Erythroblast (primary cell): ENCODE measurements at regions not wholly inside any gene's neighbourhood (a gene's known extent, or its start where the extent isn't known, plus 50 kb on each side); places are given as distances from the start of the nearest gene placed in this dataset.

Source experiments
- GATA1 ChIP-seq: IDR thresholded peaks from 2 replicates; pipeline ENCODE4 v1.6.1; 2011; ENCODE audit warnings: low read depth, mild to moderate bottlenecking, control low read depth, low read length, moderate library complexity
- POLR2A ChIP-seq: IDR thresholded peaks from 2 replicates; pipeline ENCODE4 v1.6.1; 2011; ENCODE audit warnings: mild to moderate bottlenecking, low read length

DNA sequence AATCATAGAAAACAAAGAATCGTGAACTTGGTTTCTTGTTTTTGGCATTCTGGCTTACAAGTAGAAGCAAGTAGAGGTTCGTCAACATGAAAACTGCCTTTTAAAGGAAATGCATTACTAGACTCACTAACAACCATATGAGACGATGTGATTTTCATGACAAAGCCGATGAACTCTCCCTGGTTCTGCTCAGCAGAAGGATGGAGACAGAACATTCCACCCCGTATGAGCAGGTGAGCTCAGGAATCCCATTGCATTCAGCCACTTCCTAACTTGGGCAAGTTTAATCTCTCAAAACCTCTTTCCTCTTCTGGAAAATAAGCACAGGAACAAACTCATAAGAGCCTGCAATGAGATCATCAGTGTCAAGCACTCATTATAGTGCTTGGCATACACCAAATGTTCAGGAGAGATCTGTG, 57.4 kb upstream of the SVIL start:
- TF ChIP-seq POLR2A (no peak), GATA1 (no peak)
